ENCODE measurements at regions not wholly inside any gene's neighbourhood (a gene's known extent, or its start where the extent isn't known, plus 50 kb on each side); places are given as distances from the start of the nearest gene placed in this dataset.

DNA sequence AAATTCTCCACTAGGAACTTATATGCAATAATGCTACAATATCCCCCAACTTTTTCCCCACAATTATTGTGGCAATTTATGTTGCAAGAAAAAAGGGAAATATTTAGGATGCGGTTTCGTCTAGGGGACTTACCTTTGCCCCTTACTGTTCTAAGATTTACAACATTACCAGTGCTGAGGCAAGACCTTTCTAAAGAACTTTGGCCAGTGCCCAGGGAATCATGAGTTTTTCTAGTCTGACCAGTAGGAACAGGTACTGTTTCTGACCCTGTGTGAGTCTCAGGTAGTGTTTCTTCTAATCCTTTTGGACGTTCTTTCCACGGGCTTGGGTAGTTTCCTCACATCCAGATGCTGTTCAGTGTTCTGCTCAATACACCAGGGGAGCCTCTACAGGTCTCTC is 373.7 kb downstream of the HAPSTR1 start:
- Histone ChIP-seq H3K36me3 (ENCODE audit: control insufficient read depth in 2 of 2, insufficient read depth in 1 of 2, low read length in 2 of 2) (no peaks in the 10 kb centered on the region), H3K27ac (ENCODE audit: extremely low read depth, low read depth, low read length) (no peak overlapping the region), H3K4me3 (ENCODE audit: low read depth, low read length) (no peak overlapping the region), H3K9me3 (ENCODE audit: control insufficient read depth, insufficient read depth, low read depth, low read length) (no peaks in the 10 kb centered on the region), H3K4me1 (ENCODE audit: control insufficient read depth, insufficient read depth, low read length) (no peaks in the 10 kb centered on the region)
- POLR2A ChIA-PET = no interaction called here
- TF ChIP-seq ZFHX2 (tag by site-specific recombination; conservative IDR thresholded peaks at IDR 0.05) = no peak
- TF ChIP-seq, protein P1, sequence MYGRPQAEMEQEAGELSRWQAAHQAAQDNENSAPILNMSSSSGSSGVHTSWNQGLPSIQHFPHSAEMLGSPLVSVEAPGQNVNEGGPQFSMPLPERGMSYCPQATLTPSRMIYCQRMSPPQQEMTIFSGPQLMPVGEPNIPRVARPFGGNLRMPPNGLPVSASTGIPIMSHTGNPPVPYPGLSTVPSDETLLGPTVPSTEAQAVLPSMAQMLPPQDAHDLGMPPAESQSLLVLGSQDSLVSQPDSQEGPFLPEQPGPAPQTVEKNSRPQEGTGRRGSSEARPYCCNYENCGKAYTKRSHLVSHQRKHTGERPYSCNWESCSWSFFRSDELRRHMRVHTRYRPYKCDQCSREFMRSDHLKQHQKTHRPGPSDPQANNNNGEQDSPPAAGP (tag by site-specific recombination; IDR thresholded peaks at IDR 0.05) = no peak
- no peak for TF ChIP-seq ZNF37A (tag by site-specific recombination; IDR thresholded peaks at IDR 0.05)
- CTCF ChIA-PET = no interaction called here

DNA sequence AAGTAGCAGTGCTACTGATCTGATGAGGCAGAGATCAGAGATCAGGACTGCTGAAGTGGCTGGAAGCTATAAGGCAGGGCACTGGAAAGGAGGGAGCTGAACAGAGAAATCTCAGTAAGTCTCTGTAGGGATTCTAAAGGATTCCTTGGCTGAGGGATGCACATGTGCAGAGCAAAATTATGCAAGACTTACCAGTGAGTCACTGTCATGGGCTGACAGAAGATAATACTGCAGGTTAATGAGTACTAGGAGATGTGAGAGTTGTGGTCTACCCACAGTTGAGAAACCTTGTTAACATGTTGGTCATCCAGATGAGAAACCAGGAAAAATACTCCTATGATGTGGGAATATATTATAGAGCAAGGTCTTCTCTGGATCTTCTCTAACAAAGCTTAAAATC is 378.1 kb downstream of the HAPSTR1 start:
- Histone ChIP-seq H3K9me3 (ENCODE audit: control insufficient read depth, insufficient read depth, low read depth, low read length) (no peaks in the 10 kb centered on the region), H3K36me3 (ENCODE audit: control insufficient read depth in 2 of 2, insufficient read depth in 1 of 2, low read length in 2 of 2) (no peaks in the 10 kb centered on the region), H3K4me3 (ENCODE audit: low read depth, low read length) (no peak overlapping the region), H3K4me1 (ENCODE audit: control insufficient read depth, insufficient read depth, low read length) (no peaks in the 10 kb centered on the region), H3K27ac (ENCODE audit: extremely low read depth, low read depth, low read length) (no peak overlapping the region)
- POLR2A ChIA-PET = no interaction called here
- CTCF ChIA-PET = no interaction called here
- TF ChIP-seq ZNF561 (tag by site-specific recombination; IDR thresholded peaks at IDR 0.05; ENCODE audit: borderline replicate concordance) = no peak

DNA sequence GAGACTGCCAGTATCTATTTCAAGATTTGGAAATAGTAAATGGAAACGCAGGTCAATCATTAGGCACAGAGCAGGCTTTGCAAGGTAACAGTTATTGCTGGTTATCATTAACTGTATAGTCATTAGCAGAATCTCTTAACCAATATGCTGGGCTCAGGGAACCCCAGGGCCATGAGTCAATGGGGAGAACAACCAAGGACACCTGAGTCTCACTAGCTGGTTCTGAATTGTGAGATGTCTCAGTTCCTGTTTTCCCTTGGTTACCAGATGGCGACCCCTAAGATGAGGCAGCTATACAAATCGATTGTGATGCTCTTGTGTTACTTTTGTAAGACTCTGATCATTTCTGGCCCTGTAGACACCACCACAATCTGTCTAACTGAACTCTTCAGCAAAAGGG is 385.3 kb downstream of the HAPSTR1 start:
- Histone ChIP-seq H3K36me3 (ENCODE audit: control insufficient read depth in 2 of 2, insufficient read depth in 1 of 2, low read length in 2 of 2) (no peaks in the 10 kb centered on the region), H3K9me3 (ENCODE audit: control insufficient read depth, insufficient read depth, low read depth, low read length) (no peaks in the 10 kb centered on the region), H3K4me1 (ENCODE audit: control insufficient read depth, insufficient read depth, low read length) (no peaks in the 10 kb centered on the region), H3K4me3 (ENCODE audit: low read depth, low read length) (no peak overlapping the region), H3K27ac (ENCODE audit: extremely low read depth, low read depth, low read length) (no peak overlapping the region)
- TF ChIP-seq MZF1 (tag by site-specific recombination; IDR thresholded peaks at IDR 0.05; ENCODE audit: borderline replicate concordance) (no peak), ZNF302 (tag by site-specific recombination; IDR thresholded peaks at IDR 0.05; ENCODE audit: low read depth) (no peak), ZNF266 (tag by site-specific recombination; IDR thresholded peaks at IDR 0.05; ENCODE audit: low read depth) (no peak), ZNF174 (tag by site-specific recombination; IDR thresholded peaks at IDR 0.05) (no peak), ZNF660 (tag by site-specific recombination; IDR thresholded peaks at IDR 0.05) (no peak)
- CTCF ChIA-PET = interaction anchor here (0.7 kb wide), 1 partner anchor 14 kb away, joined by 3 read pairs; no protein-coding TSS in a partner anchor
- POLR2A ChIA-PET = no interaction called here

DNA sequence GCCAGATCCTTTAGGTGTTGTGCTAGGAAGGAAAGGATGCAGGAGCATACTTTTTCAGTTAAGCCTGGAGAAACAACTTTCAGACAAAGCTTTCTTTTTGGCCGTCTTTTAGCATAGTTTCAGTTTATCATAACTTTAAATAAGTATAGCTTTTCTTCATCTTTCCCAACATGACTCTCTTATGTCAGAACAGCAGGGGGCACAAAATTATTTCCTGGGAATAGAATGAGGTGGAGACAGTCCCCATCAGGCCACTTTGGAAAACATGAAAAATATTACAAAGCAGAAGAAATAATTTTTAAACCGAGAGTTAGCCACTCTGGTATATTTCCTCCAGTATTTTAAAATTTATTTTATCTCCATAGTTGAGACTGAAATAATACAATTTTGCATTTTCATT is 387.6 kb downstream of the HAPSTR1 start:
- H3K4me1 ChIP-seq (ENCODE audit: control insufficient read depth, insufficient read depth, low read length) = no peaks in the 10 kb centered on the region
- no peaks in the 10 kb centered on the region for H3K36me3 ChIP-seq (ENCODE audit: control insufficient read depth in 2 of 2, insufficient read depth in 1 of 2, low read length in 2 of 2)
- TF ChIP-seq, protein P2, sequence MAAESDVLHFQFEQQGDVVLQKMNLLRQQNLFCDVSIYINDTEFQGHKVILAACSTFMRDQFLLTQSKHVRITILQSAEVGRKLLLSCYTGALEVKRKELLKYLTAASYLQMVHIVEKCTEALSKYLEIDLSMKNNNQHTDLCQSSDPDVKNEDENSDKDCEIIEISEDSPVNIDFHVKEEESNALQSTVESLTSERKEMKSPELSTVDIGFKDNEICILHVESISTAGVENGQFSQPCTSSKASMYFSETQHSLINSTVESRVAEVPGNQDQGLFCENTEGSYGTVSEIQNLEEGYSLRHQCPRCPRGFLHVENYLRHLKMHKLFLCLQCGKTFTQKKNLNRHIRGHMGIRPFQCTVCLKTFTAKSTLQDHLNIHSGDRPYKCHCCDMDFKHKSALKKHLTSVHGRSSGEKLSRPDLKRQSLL (tag by site-specific recombination; IDR thresholded peaks at IDR 0.05) = no peak
- no peak for TF ChIP-seq FEZF1 (tag by site-specific recombination; IDR thresholded peaks at IDR 0.05)
- no peak for TF ChIP-seq ZNF19 (tag by site-specific recombination; IDR thresholded peaks at IDR 0.05; ENCODE audit: low read depth)
- TF ChIP-seq ZNF473 (tag by site-specific recombination; IDR thresholded peaks at IDR 0.05) = no peak
- TF ChIP-seq ZNF600 (tag by site-specific recombination; IDR thresholded peaks at IDR 0.05) = no peak
- TF ChIP-seq YY1 (tag by site-specific recombination; IDR thresholded peaks at IDR 0.05) = no peak
- no peak for TF ChIP-seq ZNF707 (tag by site-specific recombination; IDR thresholded peaks at IDR 0.05)
- no peak for TF ChIP-seq ZNF426 (tag by site-specific recombination; IDR thresholded peaks at IDR 0.05)
- no peak for TF ChIP-seq TRIM28 (IDR thresholded peaks at IDR 0.05; ENCODE audit: borderline replicate concordance, low read length)
- TF ChIP-seq ZNF404 (tag by site-specific recombination; IDR thresholded peaks at IDR 0.05) = no peak
- TF ChIP-seq ZBTB1 (tag by site-specific recombination; IDR thresholded peaks at IDR 0.05) = no peak
- TF ChIP-seq ZNF274 (IDR thresholded peaks at IDR 0.05; ENCODE audit: low read length) = no peak
- no peak for TF ChIP-seq ZNF274 (tag by site-specific recombination; IDR thresholded peaks at IDR 0.05; ENCODE audit: borderline replicate concordance)
- POLR2A ChIA-PET = no interaction called here
- H3K4me3 ChIP-seq (ENCODE audit: low read depth, low read length) = no peak overlapping the region
- H3K9me3 ChIP-seq (ENCODE audit: control insufficient read depth, insufficient read depth, low read depth, low read length) = no peaks in the 10 kb centered on the region
- no peak overlapping the region for H3K27ac ChIP-seq (ENCODE audit: extremely low read depth, low read depth, low read length)
- CTCF ChIA-PET = interaction anchor here (0.6 kb wide), 1 partner anchor 148 kb away, joined by 6 read pairs; no protein-coding TSS in a partner anchor
